ENCODE measurements at regions not wholly inside any gene's neighbourhood (a gene's known extent, or its start where the extent isn't known, plus 50 kb on each side); places are given as distances from the start of the nearest gene placed in this dataset.

DNA sequence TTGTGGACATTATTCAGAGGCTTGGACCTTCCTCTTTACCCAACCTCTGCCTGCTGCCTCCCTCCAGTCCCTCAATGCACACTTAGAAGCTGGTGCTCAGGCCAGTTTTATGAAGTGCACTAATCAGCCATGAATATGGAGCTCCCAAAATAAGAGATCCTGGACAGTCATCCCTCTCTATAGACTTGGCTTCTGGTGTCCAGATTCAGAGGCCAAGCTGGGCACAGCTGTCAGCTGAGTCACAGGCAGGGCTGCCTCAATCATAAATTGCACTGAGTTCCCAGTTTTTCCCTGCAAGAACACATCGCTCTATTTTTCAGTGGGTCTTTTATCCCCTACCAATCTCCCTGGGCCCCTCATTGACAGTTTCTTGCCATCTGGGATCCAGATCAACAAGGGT, 161.7 kb upstream of the CADM1 start:
- no peaks in the 10 kb centered on the region for H3K27me3 ChIP-seq (replicated peaks; ENCODE audit: control insufficient read depth, insufficient read depth, low read length)
- Mint-ChIP-seq H3K27ac (ENCODE audit: unreplicated experiment) (no peak overlapping the region), H3K36me3 (ENCODE audit: insufficient read depth, unreplicated experiment) (no peaks in the 10 kb centered on the region), H3K4me3 (ENCODE audit: unreplicated experiment) (no peak overlapping the region), H3K27me3 (ENCODE audit: insufficient read depth, unreplicated experiment) (peaks cover 13% of the 10 kb centered on the region), H3K9me3 (ENCODE audit: unreplicated experiment) (no peaks in the 10 kb centered on the region), H3K4me1 (ENCODE audit: low read depth, unreplicated experiment) (no peaks in the 10 kb centered on the region)
- H3K36me3 ChIP-seq (ENCODE audit: control insufficient read depth, insufficient read depth, low read length): no peaks in the 10 kb centered on the region
- no peaks in the 10 kb centered on the region for H3K9me3 ChIP-seq
- BruUV-seq (replicated peaks): no TSS peak
- intact Hi-C loops (cut with micrococcal nuclease; ENCODE audit: unreplicated experiment): no loop called here
- ChIA-PET POLR2A (no interaction called here), CTCF (no interaction called here)
- H3K4me3 ChIP-seq (ENCODE audit: low read depth, low read length): no peak overlapping the region
- TF ChIP-seq, protein P1, sequence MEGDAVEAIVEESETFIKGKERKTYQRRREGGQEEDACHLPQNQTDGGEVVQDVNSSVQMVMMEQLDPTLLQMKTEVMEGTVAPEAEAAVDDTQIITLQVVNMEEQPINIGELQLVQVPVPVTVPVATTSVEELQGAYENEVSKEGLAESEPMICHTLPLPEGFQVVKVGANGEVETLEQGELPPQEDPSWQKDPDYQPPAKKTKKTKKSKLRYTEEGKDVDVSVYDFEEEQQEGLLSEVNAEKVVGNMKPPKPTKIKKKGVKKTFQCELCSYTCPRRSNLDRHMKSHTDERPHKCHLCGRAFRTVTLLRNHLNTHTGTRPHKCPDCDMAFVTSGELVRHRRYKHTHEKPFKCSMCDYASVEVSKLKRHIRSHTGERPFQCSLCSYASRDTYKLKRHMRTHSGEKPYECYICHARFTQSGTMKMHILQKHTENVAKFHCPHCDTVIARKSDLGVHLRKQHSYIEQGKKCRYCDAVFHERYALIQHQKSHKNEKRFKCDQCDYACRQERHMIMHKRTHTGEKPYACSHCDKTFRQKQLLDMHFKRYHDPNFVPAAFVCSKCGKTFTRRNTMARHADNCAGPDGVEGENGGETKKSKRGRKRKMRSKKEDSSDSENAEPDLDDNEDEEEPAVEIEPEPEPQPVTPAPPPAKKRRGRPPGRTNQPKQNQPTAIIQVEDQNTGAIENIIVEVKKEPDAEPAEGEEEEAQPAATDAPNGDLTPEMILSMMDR (IDR thresholded peaks at IDR 0.05; ENCODE audit: insufficient read depth in 1 of 2, low read depth in 1 of 2, low read length in 1 of 2, severe bottlenecking in 1 of 2, unreplicated experiment in 1 of 2): no peak
- no peaks in the 10 kb centered on the region for H3K4me1 ChIP-seq
- DNase-seq: no peak

DNA sequence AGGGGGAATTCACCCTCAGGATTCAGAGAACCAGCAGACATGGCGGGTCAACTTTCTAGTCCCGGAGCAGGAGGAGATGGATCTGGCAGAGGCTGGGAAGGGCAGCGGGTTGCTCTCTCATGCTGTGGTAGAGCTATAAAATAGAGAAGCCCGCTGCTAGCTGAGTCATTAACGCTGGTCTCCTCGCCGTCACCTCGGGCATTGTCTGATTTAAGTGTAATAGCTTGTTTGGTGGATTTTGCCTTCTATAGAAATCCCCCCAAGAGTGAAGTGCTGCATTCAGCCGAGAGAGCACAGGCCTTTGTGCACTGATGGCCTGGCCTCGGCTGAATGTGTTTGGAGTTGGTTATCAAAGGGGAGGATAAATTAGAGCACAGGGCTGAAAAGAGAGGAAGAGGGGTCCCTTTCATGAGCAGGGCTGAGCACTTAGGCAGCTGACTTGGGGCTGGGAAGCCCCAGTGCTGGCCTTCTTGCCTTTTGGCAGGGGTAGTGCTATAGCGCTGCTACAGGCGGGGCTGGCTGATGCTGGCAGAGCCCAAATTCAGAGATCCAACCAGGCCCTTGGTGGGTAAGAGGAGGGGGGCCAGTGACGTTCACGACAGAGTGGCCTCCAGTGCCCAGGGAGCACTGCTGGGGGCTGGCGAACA, 161.1 kb upstream of the CADM1 start:
- TF ChIP-seq, protein P1 (IDR thresholded peaks at IDR 0.05; ENCODE audit: insufficient read depth in 1 of 2, low read depth in 1 of 2, low read length in 1 of 2, severe bottlenecking in 1 of 2, unreplicated experiment in 1 of 2): no peak
- no peaks in the 10 kb centered on the region for H3K9me3 ChIP-seq
- H3K4me3 ChIP-seq (ENCODE audit: low read depth, low read length): no peak overlapping the region
- BruUV-seq (replicated peaks): no TSS peak
- ChIA-PET CTCF (no interaction called here), POLR2A (no interaction called here)
- no peaks in the 10 kb centered on the region for H3K4me1 ChIP-seq
- no peaks in the 10 kb centered on the region for H3K27me3 ChIP-seq (replicated peaks; ENCODE audit: control insufficient read depth, insufficient read depth, low read length)
- Mint-ChIP-seq H3K4me1 (ENCODE audit: low read depth, unreplicated experiment) (no peaks in the 10 kb centered on the region), H3K27me3 (ENCODE audit: insufficient read depth, unreplicated experiment) (peaks cover 13% of the 10 kb centered on the region), H3K9me3 (ENCODE audit: unreplicated experiment) (no peaks in the 10 kb centered on the region), H3K27ac (ENCODE audit: unreplicated experiment) (no peak overlapping the region), H3K36me3 (ENCODE audit: insufficient read depth, unreplicated experiment) (no peaks in the 10 kb centered on the region), H3K4me3 (ENCODE audit: unreplicated experiment) (no peak overlapping the region)
- no peaks in the 10 kb centered on the region for H3K36me3 ChIP-seq (ENCODE audit: control insufficient read depth, insufficient read depth, low read length)
- intact Hi-C loops (cut with micrococcal nuclease; ENCODE audit: unreplicated experiment): no loop called here
- no peak for DNase-seq

DNA sequence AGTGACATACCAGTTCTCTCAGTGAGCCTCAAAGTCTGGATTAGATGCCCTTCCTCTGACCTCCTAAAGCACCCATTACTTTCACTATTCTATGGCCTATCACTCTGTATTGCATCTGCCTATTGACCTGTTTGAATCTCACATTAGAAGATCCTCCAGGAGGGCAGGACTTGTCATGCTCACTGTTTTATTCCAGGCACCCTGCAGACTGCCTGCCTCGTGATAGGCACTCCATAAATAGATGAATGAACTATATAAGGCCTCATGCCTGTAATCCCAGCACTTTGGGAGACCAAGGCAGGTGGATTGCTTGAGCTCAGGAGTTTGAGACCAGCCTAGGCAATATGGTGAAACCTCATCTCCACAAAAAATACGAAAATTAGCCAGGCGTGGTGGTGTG, 160.1 kb upstream of the CADM1 start:
- Histone ChIP-seq H3K36me3 (ENCODE audit: control insufficient read depth, insufficient read depth, low read length) (no peaks in the 10 kb centered on the region), H3K4me3 (ENCODE audit: low read depth, low read length) (no peak overlapping the region), H3K9me3 (no peaks in the 10 kb centered on the region), H3K27me3 (replicated peaks; ENCODE audit: control insufficient read depth, insufficient read depth, low read length) (no peaks in the 10 kb centered on the region), H3K4me1 (no peaks in the 10 kb centered on the region)
- Mint-ChIP-seq H3K4me1 (ENCODE audit: low read depth, unreplicated experiment) (no peaks in the 10 kb centered on the region), H3K36me3 (ENCODE audit: insufficient read depth, unreplicated experiment) (no peaks in the 10 kb centered on the region), H3K4me3 (ENCODE audit: unreplicated experiment) (no peak overlapping the region), H3K27ac (ENCODE audit: unreplicated experiment) (no peak overlapping the region), H3K9me3 (ENCODE audit: unreplicated experiment) (no peaks in the 10 kb centered on the region), H3K27me3 (ENCODE audit: insufficient read depth, unreplicated experiment) (peaks cover 13% of the 10 kb centered on the region)
- intact Hi-C loops (cut with micrococcal nuclease; ENCODE audit: unreplicated experiment): no loop called here
- BruUV-seq (replicated peaks): no TSS peak
- DNase-seq: no peak
- CTCF ChIA-PET: no interaction called here
- POLR2A ChIA-PET: no interaction called here
- TF ChIP-seq, protein P1 (IDR thresholded peaks at IDR 0.05; ENCODE audit: insufficient read depth in 1 of 2, low read depth in 1 of 2, low read length in 1 of 2, severe bottlenecking in 1 of 2, unreplicated experiment in 1 of 2): no peak

Data from Caco-2 (cell line).